HFFc6 (cell line): ENCODE measurements at regions not wholly inside any gene's neighbourhood (a gene's known extent, or its start where the extent isn't known, plus 50 kb on each side); places are given as distances from the start of the nearest gene placed in this dataset.
A peak's percentile ranks its signal among the peaks of the same experiment; 100 is the strongest.

Source experiments
- DNase-seq: peaks from one replicate; pipeline ENCODE4 v3.0.0-alpha.2; 2018
- H3K27ac Mint-ChIP-seq: 2 replicates; pipeline ENCODE4 v1.8.0; 2020; ENCODE audit warnings: mild to moderate bottlenecking, mixed read lengths
- H3K27me3 Mint-ChIP-seq: 2 replicates; pipeline ENCODE4 v1.8.0; 2021; ENCODE audit warnings: mild to moderate bottlenecking, moderate library complexity, mixed read lengths; ENCODE audit not compliant: insufficient read depth
- H3K36me3 Mint-ChIP-seq: 2 replicates; pipeline ENCODE4 v1.8.0; 2021; ENCODE audit warnings: low read depth, mixed read lengths
- H3K4me1 Mint-ChIP-seq: 2 replicates; pipeline ENCODE4 v1.8.0; 2020; ENCODE audit warnings: low read depth, mixed read lengths
- H3K4me3 Mint-ChIP-seq: 2 replicates; pipeline ENCODE4 v1.8.0; 2020; ENCODE audit warnings: mild to moderate bottlenecking, moderate library complexity, mixed read lengths
- H3K9me3 Mint-ChIP-seq: 2 replicates; pipeline ENCODE4 v1.8.0; 2020; ENCODE audit warnings: mild to moderate bottlenecking, mixed read lengths
- CTCF ChIP-seq: fragments of 200-600 bp; sonication (generic); IDR thresholded peaks from 2 replicates; pipeline ENCODE4 v1.5.0; 2021; ENCODE audit warnings: antibody characterized with exemption, mild to moderate bottlenecking

GRCh38 chr13:34347784-34348573, 530.0 kb downstream of the RFC3 start:
- TF ChIP-seq CTCF, result no peak
- Mint-ChIP-seq H3K9me3 (no peaks in the 10 kb centered on the region), H3K27me3 (peaks cover 1% of the 10 kb centered on the region), H3K4me1 (peaks cover 70% of the 10 kb centered on the region), H3K36me3 (peaks cover 9% of the 10 kb centered on the region), H3K27ac (no peak overlapping the region), H3K4me3 (no peak overlapping the region)
- no peak for DNase-seq

GRCh38 chr13:34349091-34349722, 531.3 kb downstream of the RFC3 start:
- Mint-ChIP-seq H3K27me3 (peaks cover 1% of the 10 kb centered on the region), H3K4me1 (peaks cover 71% of the 10 kb centered on the region), H3K36me3 (peaks cover 11% of the 10 kb centered on the region), H3K9me3 (no peaks in the 10 kb centered on the region), H3K4me3 (0 out of 2 replicates have a peak overlapping the region, but pooled peaks have one; percentile 1), H3K27ac (peak overlapping the region; percentile 47)
- DNase-seq, result peak; percentile 97
- TF ChIP-seq CTCF, result no peak

GRCh38 chr13:34350671-34351070, 532.7 kb downstream of the RFC3 start:
- Mint-ChIP-seq H3K27me3 (peaks cover 1% of the 10 kb centered on the region), H3K36me3 (peaks cover 17% of the 10 kb centered on the region), H3K4me1 (peaks cover 76% of the 10 kb centered on the region), H3K4me3 (no peak overlapping the region), H3K27ac (peak overlapping the region; percentile 6; the same call in 1 of the 2 replicates), H3K9me3 (no peaks in the 10 kb centered on the region)
- DNase-seq, result no peak
- no peak for TF ChIP-seq CTCF

GRCh38 chr13:34351134-34351533, 533.2 kb downstream of the RFC3 start:
- DNase-seq, result no peak
- Mint-ChIP-seq H3K4me3 (no peak overlapping the region), H3K27me3 (peaks cover 1% of the 10 kb centered on the region), H3K9me3 (no peaks in the 10 kb centered on the region), H3K27ac (no peak overlapping the region), H3K36me3 (peaks cover 17% of the 10 kb centered on the region), H3K4me1 (peaks cover 74% of the 10 kb centered on the region)
- no peak for TF ChIP-seq CTCF

GRCh38 chr13:34352958-34353357, 535.0 kb downstream of the RFC3 start:
- Mint-ChIP-seq H3K27me3 (peaks cover 1% of the 10 kb centered on the region), H3K4me3 (no peak overlapping the region), H3K36me3 (peaks cover 17% of the 10 kb centered on the region), H3K4me1 (peaks cover 74% of the 10 kb centered on the region), H3K9me3 (no peaks in the 10 kb centered on the region), H3K27ac (no peak overlapping the region)
- TF ChIP-seq CTCF, result no peak
- no peak for DNase-seq
